ENCODE measurements at regions not wholly inside any gene's neighbourhood (a gene's known extent, or its start where the extent isn't known, plus 50 kb on each side); places are given as distances from the start of the nearest gene placed in this dataset.

- Histone ChIP-seq H3K4me3 (no peak overlapping the region), H3K27ac (no peak overlapping the region), H3K36me3 (no peaks in the 10 kb centered on the region), H3K27me3 (no peaks in the 10 kb centered on the region), H3K9me3 (no peaks in the 10 kb centered on the region), H3K4me1 (no peaks in the 10 kb centered on the region)
- TF ChIP-seq CTCF (IDR thresholded peaks at IDR 0.05): no peak
- TF ChIP-seq EP300 (IDR thresholded peaks at IDR 0.05): no peak
- TF ChIP-seq POLR2AphosphoS5 (IDR thresholded peaks at IDR 0.05): no peak
- no peak for TF ChIP-seq POLR2A (IDR thresholded peaks at IDR 0.05)
- intact Hi-C loops (cut with DNase I): no loop called here
- DNase-seq: peak; percentile 50
- 90 to 94% methylated on average over 8 of the region's 8 CpGs for WGBS, 2 donors
Observed at GRCh38 chr6:43951756-43952675, 175.2 kb downstream of the MRPL14 start.

- Histone ChIP-seq H3K4me3 (no peak overlapping the region), H3K4me1 (no peaks in the 10 kb centered on the region), H3K9me3 (peaks cover 0 to 1% (median 0%) of the 10 kb centered on the region in 4 donors), H3K27ac (no peak overlapping the region), H3K36me3 (no peaks in the 10 kb centered on the region), H3K27me3 (no peaks in the 10 kb centered on the region)
- WGBS, 2 donors: 46 to 61% methylated on average over 5 of the region's 5 CpGs
- intact Hi-C loops (cut with DNase I): no loop called here
- DNase-seq: peak; percentile 52
- no peak for TF ChIP-seq POLR2AphosphoS5 (IDR thresholded peaks at IDR 0.05)
- no peak for TF ChIP-seq POLR2A (IDR thresholded peaks at IDR 0.05)
- TF ChIP-seq EP300 (IDR thresholded peaks at IDR 0.05): no peak
- TF ChIP-seq CTCF (IDR thresholded peaks at IDR 0.05): peak in 1 of 4 experiments; percentile 18
Observed at GRCh38 chr6:43951063-43951755, 176.0 kb downstream of the MRPL14 start.

GRCh38 chr6:43950731-43951062, 176.6 kb downstream of the MRPL14 start:
- TF ChIP-seq EP300 (IDR thresholded peaks at IDR 0.05) (no peak), CTCF (IDR thresholded peaks at IDR 0.05) (no peak), POLR2AphosphoS5 (IDR thresholded peaks at IDR 0.05) (no peak), POLR2A (IDR thresholded peaks at IDR 0.05) (no peak)
- peak; percentile 26 for DNase-seq
- H3K9me3 ChIP-seq: peaks cover 0 to 1% (median 0%) of the 10 kb centered on the region in 4 donors
- H3K4me1 ChIP-seq: no peaks in the 10 kb centered on the region
- intact Hi-C loops (cut with DNase I): no loop called here
- no peak overlapping the region for H3K27ac ChIP-seq
- no peaks in the 10 kb centered on the region for H3K27me3 ChIP-seq
- no peaks in the 10 kb centered on the region for H3K36me3 ChIP-seq
- no peak overlapping the region for H3K4me3 ChIP-seq
- WGBS, 2 donors: 89 to 92% methylated on average over 3 of the region's 3 CpGs

GRCh38 chr6:43950051-43950605, 177.1 kb downstream of the MRPL14 start:
- TF ChIP-seq EP300 (IDR thresholded peaks at IDR 0.05) (no peak), POLR2AphosphoS5 (IDR thresholded peaks at IDR 0.05) (no peak), POLR2A (IDR thresholded peaks at IDR 0.05) (no peak), CTCF (IDR thresholded peaks at IDR 0.05) (no peak)
- DNase-seq: peak; percentile 25
- WGBS, 2 donors: 92 to 94% methylated on average over 11 of the region's 11 CpGs
- Histone ChIP-seq H3K36me3 (no peaks in the 10 kb centered on the region), H3K4me1 (no peaks in the 10 kb centered on the region), H3K27ac (no peak overlapping the region), H3K4me3 (no peak overlapping the region), H3K9me3 (peaks cover 0 to 1% (median under 1%) of the 10 kb centered on the region in 4 donors), H3K27me3 (no peaks in the 10 kb centered on the region)
- intact Hi-C loops (cut with DNase I): no loop called here

All from sigmoid colon (tissue), 6 donors.